Neuronal stem cell (in vitro differentiated cells): ENCODE measurements at regions not wholly inside any gene's neighbourhood (a gene's known extent, or its start where the extent isn't known, plus 50 kb on each side); places are given as distances from the start of the nearest gene placed in this dataset.

Source experiments
- DNase-seq: peaks from one replicate; pipeline ENCODE4 v3.0.0-alpha.2; 2013; ENCODE audit warnings: low spot score
- H2AFZ ChIP-seq: one replicate; pipeline ENCODE4 v1.6.1; 2013; ENCODE audit warnings: mild to moderate bottlenecking, low read length, inconsistent platforms
- H2AK5ac ChIP-seq: 2 replicates; pipeline ENCODE4 v1.6.1; 2013; ENCODE audit warnings: low read depth, mild to moderate bottlenecking, inconsistent platforms, low read length, moderate library complexity, mixed read lengths
- H2BK120ac ChIP-seq: 2 replicates; pipeline ENCODE4 v1.6.1; 2013; ENCODE audit warnings: low read depth, mild to moderate bottlenecking, inconsistent platforms, low read length, moderate library complexity, mixed read lengths
- H2BK12ac ChIP-seq: one replicate; pipeline ENCODE4 v1.6.1; 2013; ENCODE audit warnings: low read length, inconsistent platforms
- H2BK15ac ChIP-seq: 2 replicates; pipeline ENCODE4 v1.6.1; 2013; ENCODE audit warnings: mild to moderate bottlenecking, low read length, inconsistent platforms, mixed read lengths
- H2BK5ac ChIP-seq: one replicate; pipeline ENCODE4 v1.6.1; 2013; ENCODE audit warnings: inconsistent platforms, mild to moderate bottlenecking, low read length, moderate library complexity
- H3K14ac ChIP-seq: one replicate; pipeline ENCODE4 v1.6.1; 2013; ENCODE audit warnings: low read length, inconsistent platforms
- H3K18ac ChIP-seq: 2 replicates; pipeline ENCODE4 v1.6.1; 2013; ENCODE audit warnings: low read length, inconsistent platforms
- H3K23ac ChIP-seq: 2 replicates; pipeline ENCODE4 v1.6.1; 2013; ENCODE audit warnings: low read depth, mild to moderate bottlenecking, mixed read lengths, low read length, inconsistent platforms; ENCODE audit not compliant: poor library complexity
- H3K27ac ChIP-seq: replicated peaks from 3 replicates; pipeline ENCODE4 v1.5.1; 2013; ENCODE audit warnings: low read length, inconsistent platforms
- H3K27me3 ChIP-seq, 3 experiments: 2 replicates each; pipeline ENCODE4 v1.6.1; 2013; ENCODE audit warnings: low read length in 3 of 3, mild to moderate bottlenecking in 2 of 3, inconsistent platforms in 1 of 3, low read depth in 1 of 3, mixed read lengths in 1 of 3, moderate library complexity in 1 of 3; ENCODE audit not compliant: control insufficient read depth in 3 of 3, insufficient read depth in 3 of 3
- H3K36me3 ChIP-seq, 2 donors: replicated peaks in 1 of 2; 2 replicates each; pipeline ENCODE4 v1.6.1; 2013; ENCODE audit warnings: low read length in 2 of 2; ENCODE audit not compliant: control insufficient read depth in 2 of 2, insufficient read depth in 2 of 2
- H3K4ac ChIP-seq: 2 replicates; pipeline ENCODE4 v1.6.1; 2013; ENCODE audit warnings: inconsistent platforms, mild to moderate bottlenecking, low read length, moderate library complexity
- H3K4me1 ChIP-seq, 2 donors: 1 replicate in 1 of 2; 2 replicates in 1 of 2; pipeline ENCODE4 v1.6.1; 2013; ENCODE audit warnings: low read length in 2 of 2, low read depth in 1 of 2; ENCODE audit not compliant: control insufficient read depth in 2 of 2, insufficient read depth in 1 of 2
- H3K4me2 ChIP-seq: one replicate; pipeline ENCODE4 v1.6.1; 2013; ENCODE audit warnings: mild to moderate bottlenecking, low read length, inconsistent platforms; ENCODE audit not compliant: insufficient read depth, poor library complexity, severe bottlenecking
- H3K4me3 ChIP-seq, 2 donors: 2 replicates each; pipeline ENCODE4 v1.5.1; 2013; ENCODE audit warnings: low read length in 2 of 2, mild to moderate bottlenecking in 2 of 2, inconsistent platforms in 1 of 2, moderate library complexity in 1 of 2
- H3K79me1 ChIP-seq: one replicate; pipeline ENCODE4 v1.6.1; 2013; ENCODE audit warnings: low read depth, mild to moderate bottlenecking, inconsistent platforms, low read length, moderate library complexity
- H3K9ac ChIP-seq: one replicate; pipeline ENCODE4 v1.6.1; 2013; ENCODE audit warnings: mild to moderate bottlenecking, low read depth, low read length, inconsistent platforms; ENCODE audit not compliant: poor library complexity
- H3K9me3 ChIP-seq, 2 donors: replicated peaks in 1 of 2; 2 replicates each; pipeline versions ENCODE3 to v1.6.1; 2013; ENCODE audit warnings: low read length in 2 of 2, mild to moderate bottlenecking in 2 of 2, inconsistent platforms in 1 of 2, low read depth in 1 of 2, mixed read lengths in 1 of 2, moderate library complexity in 1 of 2; ENCODE audit not compliant: control insufficient read depth in 2 of 2, insufficient read depth in 1 of 2
- H4K8ac ChIP-seq: one replicate; pipeline ENCODE4 v1.6.1; 2013; ENCODE audit warnings: low read depth, mild to moderate bottlenecking, inconsistent platforms, low read length, moderate library complexity
- H4K91ac ChIP-seq: one replicate; pipeline ENCODE4 v1.6.1; 2013; ENCODE audit warnings: low read length, low read depth, mild to moderate bottlenecking, inconsistent platforms; ENCODE audit not compliant: poor library complexity
- WGBS, 2 donors: extraction: QIAGEN DNeasy Blood & Tissue Kit; methylation state at CpG; one replicate each; pipeline ENCODE4 v1.1.7; 2013; ENCODE audit warnings: missing lambda C conversion rate in 2 of 2, mixed read lengths in 1 of 2; ENCODE audit not compliant: insufficient read length in 2 of 2, insufficient replicate concordance in 1 of 2; ENCODE audit errors: extremely low coverage in 2 of 2; 5-methylcytosine and 5-hydroxymethylcytosine counted together

DNA sequence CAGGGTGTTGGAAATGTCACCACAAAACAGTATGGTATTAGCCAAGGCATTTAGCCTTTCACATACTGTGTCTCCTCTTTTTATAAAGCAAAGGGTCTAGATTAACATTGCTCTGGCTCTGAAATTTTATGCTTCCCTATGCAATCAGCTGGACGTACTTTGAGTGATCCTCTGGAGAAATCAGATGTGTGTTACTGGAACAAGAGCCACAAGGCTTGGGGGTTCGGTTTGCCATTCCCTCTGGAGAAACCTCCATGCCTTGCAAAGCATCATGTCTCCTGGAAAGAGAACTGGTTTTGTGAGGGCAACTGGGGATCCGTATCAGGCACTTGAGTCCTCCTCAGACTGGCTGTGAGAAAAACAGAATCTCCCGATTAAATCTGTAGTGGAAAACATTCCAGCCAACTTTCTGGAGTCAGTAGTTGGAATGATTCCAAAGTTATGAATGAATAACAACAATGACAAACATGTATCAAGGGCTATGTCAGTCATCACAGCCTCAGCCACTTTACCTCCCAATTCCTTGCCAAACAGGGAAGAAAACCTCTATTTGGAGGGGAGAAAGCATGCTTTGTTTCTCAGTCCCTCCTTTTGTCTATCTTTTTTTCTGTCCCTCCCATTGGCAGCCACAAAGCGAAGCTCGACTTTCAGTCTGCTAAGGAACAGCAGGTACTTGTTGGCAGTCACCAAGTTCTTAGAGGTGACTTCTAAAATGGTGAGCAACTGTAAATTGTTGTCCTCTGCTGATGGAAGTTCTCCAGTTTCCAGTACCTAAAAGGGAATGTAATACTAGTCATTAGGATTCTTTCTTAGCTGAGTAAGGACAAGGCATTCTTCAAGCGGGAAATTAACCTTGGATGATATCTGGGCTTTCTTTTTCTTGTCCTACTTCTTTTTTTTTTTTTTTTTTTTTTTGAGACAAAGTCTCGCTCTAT, 864.8 kb upstream of the AUTS2 start:
- no peaks in the 10 kb centered on the region for H3K27me3 ChIP-seq
- no peak overlapping the region for H3K18ac ChIP-seq
- H2BK5ac ChIP-seq, result no peak overlapping the region
- H3K36me3 ChIP-seq, result no peaks in the 10 kb centered on the region
- no peak for DNase-seq
- no peak overlapping the region for H4K8ac ChIP-seq
- H3K27ac ChIP-seq, result no peak overlapping the region
- no peak overlapping the region for H2AFZ ChIP-seq
- H3K4me3 ChIP-seq, result no peak overlapping the region
- H2AK5ac ChIP-seq, result no peak overlapping the region
- peaks cover 0 to 1% of the 10 kb centered on the region in 2 donors for H3K4me1 ChIP-seq
- H2BK15ac ChIP-seq, result no peak overlapping the region
- H2BK12ac ChIP-seq, result no peak overlapping the region
- H4K91ac ChIP-seq, result no peak overlapping the region
- no peak overlapping the region for H3K14ac ChIP-seq
- no CpG with 5 or more reads among the region's 8 CpGs for WGBS, 2 donors
- no peak overlapping the region for H3K23ac ChIP-seq
- no peak overlapping the region for H3K4me2 ChIP-seq
- H3K9me3 ChIP-seq, result no peaks in the 10 kb centered on the region
- H3K9ac ChIP-seq, result no peak overlapping the region
- no peak overlapping the region for H2BK120ac ChIP-seq
- H3K79me1 ChIP-seq, result no peaks in the 10 kb centered on the region
- no peak overlapping the region for H3K4ac ChIP-seq

DNA sequence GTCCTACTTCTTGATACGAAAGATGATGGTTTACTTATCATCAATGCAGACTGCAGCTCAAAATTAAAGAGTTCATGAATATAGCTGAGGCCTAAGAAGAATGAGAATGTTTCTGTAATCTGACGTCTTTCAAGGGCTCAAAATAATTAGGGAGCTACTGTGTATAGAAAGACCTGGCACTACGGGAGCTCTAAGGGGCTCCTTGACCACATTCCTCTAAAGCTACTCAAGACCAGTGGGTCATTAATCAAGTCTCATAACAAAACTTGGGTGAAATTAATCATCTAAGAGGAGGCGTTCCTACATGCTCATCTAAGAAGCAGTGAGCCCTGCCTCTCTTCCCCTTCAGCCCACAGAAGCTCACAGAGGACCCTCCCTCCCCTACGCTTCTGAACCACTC, 863.8 kb upstream of the AUTS2 start:
- Histone ChIP-seq H2BK12ac (no peak overlapping the region), H2BK5ac (no peak overlapping the region), H3K4me1 (peaks cover 0 to 1% of the 10 kb centered on the region in 2 donors), H3K9me3 (no peaks in the 10 kb centered on the region), H3K18ac (no peak overlapping the region), H3K27me3 (no peaks in the 10 kb centered on the region), H4K91ac (no peak overlapping the region), H3K27ac (no peak overlapping the region), H2BK120ac (no peak overlapping the region), H2AFZ (no peak overlapping the region), H2AK5ac (no peak overlapping the region), H3K14ac (no peak overlapping the region), H3K4me3 (no peak overlapping the region), H3K4ac (no peak overlapping the region), H3K79me1 (no peaks in the 10 kb centered on the region), H3K36me3 (no peaks in the 10 kb centered on the region), H3K4me2 (no peak overlapping the region), H2BK15ac (no peak overlapping the region), H3K9ac (no peak overlapping the region), H3K23ac (no peak overlapping the region), H4K8ac (no peak overlapping the region)
- WGBS, 2 donors, result no CpG with 5 or more reads among the region's 5 CpGs
- no peak for DNase-seq

GRCh38 chr7:68739306-68739705, 859.0 kb upstream of the AUTS2 start:
- H3K27me3 ChIP-seq, result no peaks in the 10 kb centered on the region
- H3K4me2 ChIP-seq, result no peak overlapping the region
- no peaks in the 10 kb centered on the region for H3K4me1 ChIP-seq
- H2BK120ac ChIP-seq, result no peak overlapping the region
- H2AFZ ChIP-seq, result no peak overlapping the region
- no peak overlapping the region for H2BK15ac ChIP-seq
- no peak overlapping the region for H4K8ac ChIP-seq
- H2AK5ac ChIP-seq, result no peak overlapping the region
- no peak overlapping the region for H4K91ac ChIP-seq
- no peak overlapping the region for H3K23ac ChIP-seq
- H3K9ac ChIP-seq, result no peak overlapping the region
- H3K27ac ChIP-seq, result no peak overlapping the region
- H3K4me3 ChIP-seq, result no peak overlapping the region
- H3K4ac ChIP-seq, result no peak overlapping the region
- H2BK12ac ChIP-seq, result no peak overlapping the region
- no peak for DNase-seq
- no peaks in the 10 kb centered on the region for H3K36me3 ChIP-seq
- H3K14ac ChIP-seq, result no peak overlapping the region
- no peaks in the 10 kb centered on the region for H3K79me1 ChIP-seq
- WGBS, 2 donors, result no CpG with 5 or more reads among the region's 5 CpGs
- no peaks in the 10 kb centered on the region for H3K9me3 ChIP-seq
- H2BK5ac ChIP-seq, result no peak overlapping the region
- H3K18ac ChIP-seq, result no peak overlapping the region

- Histone ChIP-seq H3K27ac (no peak overlapping the region), H3K79me1 (no peaks in the 10 kb centered on the region), H2AFZ (no peak overlapping the region), H2BK15ac (no peak overlapping the region), H2BK120ac (no peak overlapping the region), H2BK12ac (no peak overlapping the region), H3K27me3 (no peaks in the 10 kb centered on the region), H3K9me3 (no peaks in the 10 kb centered on the region), H3K4me3 (no peak overlapping the region), H4K8ac (peak overlapping the region; percentile 17), H3K23ac (no peak overlapping the region), H3K18ac (no peak overlapping the region), H3K4ac (no peak overlapping the region), H3K36me3 (no peaks in the 10 kb centered on the region), H3K4me2 (no peak overlapping the region), H4K91ac (no peak overlapping the region), H3K9ac (no peak overlapping the region), H3K4me1 (no peaks in the 10 kb centered on the region), H3K14ac (no peak overlapping the region), H2AK5ac (no peak overlapping the region), H2BK5ac (no peak overlapping the region)
- no peak for DNase-seq
- WGBS, 2 donors, result 100% methylated on average over 1 of the region's 5 CpGs; no CpG with 5 or more reads in 1 of the 2 donors
These were observed 854.2 kb upstream of the AUTS2 start for GRCh38 chr7:68744036-68744435.
